IMR-90 (cell line): ENCODE measurements at regions not wholly inside any gene's neighbourhood (a gene's known extent, or its start where the extent isn't known, plus 50 kb on each side); places are given as distances from the start of the nearest gene placed in this dataset.

Experiments used
- ATAC-seq: fragments of 200-7000 bp; cut with Tn5 transposase; 2 replicates; pipeline ENCODE4 v1.9.1; 2020; ENCODE audit warnings: low read depth, mild to moderate bottlenecking, moderate library complexity
- BruUV-seq: library from RNA; stranded (reverse); fragments of 400-500 nt; replicated peaks from 2 replicates; lab custom pipeline; 2021; lab: Mats Ljungman, UMichigan
- CTCF ChIA-PET: fragments of 300-600 bp; formaldehyde crosslinking; extraction: SDS; loops from one replicate; lab custom pipeline; 2021; ENCODE audit warnings: antibody characterized with exemption; lab: Yijun Ruan, JAX
- POLR2A ChIA-PET: fragments of 300-600 bp; sonication (Branson Sonifier 250); formaldehyde crosslinking; loops from one replicate; lab custom pipeline; 2022; ENCODE audit warnings: antibody characterized with exemption; ENCODE audit not compliant: unreplicated experiment; lab: Charles Lee
- DNase-seq: peaks from one replicate; pipeline ENCODE4 v3.0.0; 2013
- H2AFZ ChIP-seq: replicated peaks from 2 replicates; pipeline ENCODE3; 2013; ENCODE audit warnings: low read length, mild to moderate bottlenecking; ENCODE audit not compliant: poor library complexity
- H2AK5ac ChIP-seq: 2 replicates; pipeline ENCODE4 v1.6.1; 2013; ENCODE audit warnings: low read depth, low read length, inconsistent platforms
- H2AK9ac ChIP-seq: replicated peaks from 2 replicates; pipeline ENCODE3; 2013; ENCODE audit warnings: mild to moderate bottlenecking, low read depth, low read length, moderate library complexity; ENCODE audit not compliant: poor library complexity
- H2BK120ac ChIP-seq: 2 replicates; pipeline ENCODE4 v1.6.1; 2013; ENCODE audit warnings: low read depth, low read length, inconsistent platforms
- H2BK15ac ChIP-seq: 3 replicates; pipeline ENCODE4 v1.6.1; 2013; ENCODE audit warnings: low read depth, low read length, inconsistent platforms
- H2BK20ac ChIP-seq: 2 replicates; pipeline ENCODE4 v1.6.1; 2013; ENCODE audit warnings: low read depth, mild to moderate bottlenecking, inconsistent platforms, low read length, moderate library complexity
- H2BK5ac ChIP-seq: 2 replicates; pipeline ENCODE4 v1.6.1; 2013; ENCODE audit warnings: mild to moderate bottlenecking, low read depth, low read length, inconsistent platforms; ENCODE audit not compliant: poor library complexity, severe bottlenecking
- H3K14ac ChIP-seq: replicated peaks from 2 replicates; pipeline ENCODE4 v1.6.1; 2013; ENCODE audit warnings: low read depth, low read length, inconsistent platforms
- H3K18ac ChIP-seq: 2 replicates; pipeline ENCODE4 v1.6.1; 2013; ENCODE audit warnings: low read depth, low read length, control low read depth
- H3K23ac ChIP-seq: 2 replicates; pipeline ENCODE4 v1.6.1; 2013; ENCODE audit warnings: low read depth, low read length, inconsistent platforms
- H3K27ac ChIP-seq: 2 replicates; pipeline ENCODE4 v1.5.1; 2013; ENCODE audit warnings: mild to moderate bottlenecking, control low read depth, low read length; ENCODE audit not compliant: insufficient read depth
- H3K27me3 ChIP-seq: 2 replicates; pipeline ENCODE4 v1.6.1; 2013; ENCODE audit warnings: low read length; ENCODE audit not compliant: control insufficient read depth, insufficient read depth
- H3K36me3 ChIP-seq: 2 replicates; pipeline ENCODE4 v1.6.1; 2013; ENCODE audit warnings: low read length, mixed read lengths; ENCODE audit not compliant: control insufficient read depth, insufficient read depth
- H3K4ac ChIP-seq: 2 replicates; pipeline ENCODE4 v1.6.1; 2013; ENCODE audit warnings: low read depth, low read length, inconsistent platforms
- H3K4me1 ChIP-seq: 2 replicates; pipeline ENCODE4 v1.6.1; 2013; ENCODE audit warnings: low read length, mixed read lengths; ENCODE audit not compliant: control insufficient read depth, insufficient read depth
- H3K4me2 ChIP-seq: 2 replicates; pipeline ENCODE4 v1.6.1; 2013; ENCODE audit warnings: low read depth, mild to moderate bottlenecking, control low read depth, low read length, moderate library complexity
- H3K4me3 ChIP-seq: 2 replicates; pipeline ENCODE4 v1.5.1; 2013; ENCODE audit warnings: low read depth, mild to moderate bottlenecking, control low read depth, low read length, moderate library complexity; ENCODE audit not compliant: insufficient read depth
- H3K56ac ChIP-seq: 2 replicates; pipeline ENCODE4 v1.6.1; 2013; ENCODE audit warnings: low read length, inconsistent platforms; ENCODE audit not compliant: insufficient read depth; ENCODE audit errors: extremely low read depth
- H3K79me1 ChIP-seq, 2 experiments: 2 replicates each; pipeline ENCODE4 v1.6.1; 2013; ENCODE audit warnings: low read length in 2 of 2, inconsistent platforms in 1 of 2, low read depth in 1 of 2
- H3K9ac ChIP-seq: 2 replicates; pipeline ENCODE4 v1.6.1; 2013; ENCODE audit warnings: low read depth, low read length, control low read depth
- H3K9me1 ChIP-seq: 2 replicates; pipeline ENCODE4 v1.6.1; 2013; ENCODE audit warnings: low read length, inconsistent platforms; ENCODE audit not compliant: insufficient read depth
- H3K9me3 ChIP-seq: 2 replicates; pipeline ENCODE4 v1.6.1; 2013; ENCODE audit warnings: low read length; ENCODE audit not compliant: control insufficient read depth, insufficient read depth
- H4K20me1 ChIP-seq: 2 replicates; pipeline ENCODE4 v1.6.1; 2013; ENCODE audit warnings: low read length, inconsistent platforms; ENCODE audit not compliant: insufficient read depth
- H4K5ac ChIP-seq: 2 replicates; pipeline ENCODE4 v1.6.1; 2013; ENCODE audit warnings: mild to moderate bottlenecking, low read depth, low read length, control low read depth
- H4K8ac ChIP-seq, 2 experiments: 2 replicates each; pipeline ENCODE4 v1.6.1; 2013; ENCODE audit warnings: low read depth in 2 of 2, low read length in 2 of 2, control low read depth in 1 of 2, inconsistent platforms in 1 of 2
- H4K91ac ChIP-seq: 2 replicates; pipeline ENCODE4 v1.6.1; 2013; ENCODE audit warnings: low read depth, low read length, inconsistent platforms; ENCODE audit not compliant: insufficient read depth
- BHLHE40 ChIP-seq: fragments of 150-350 bp; IDR thresholded peaks from 2 replicates; pipeline ENCODE4 v1.6.1; 2016; ENCODE audit warnings: mild to moderate bottlenecking, low read depth, low read length
- CEBPB ChIP-seq: IDR thresholded peaks from 2 replicates; pipeline ENCODE4 v1.6.1; 2012; ENCODE audit warnings: low read depth, low read length, improper control_type of control experiment
- CHD1 ChIP-seq: IDR thresholded peaks from 2 replicates; pipeline ENCODE4 v1.6.1; 2012; ENCODE audit warnings: low read depth, low read length, improper control_type of control experiment
- FOS ChIP-seq: fragments of 150-350 bp; IDR thresholded peaks from 2 replicates; pipeline ENCODE4 v1.6.1; 2016; ENCODE audit warnings: low read depth, low read length
- MAFK ChIP-seq: IDR thresholded peaks from 2 replicates; pipeline ENCODE4 v1.6.1; 2012; ENCODE audit warnings: low read depth, low read length, improper control_type of control experiment
- MXI1 ChIP-seq: IDR thresholded peaks from 2 replicates; pipeline ENCODE4 v1.6.1; 2012; ENCODE audit warnings: low read depth, mild to moderate bottlenecking, low read length, moderate library complexity, borderline replicate concordance
- NFE2L2 ChIP-seq: fragments of 150-350 bp; IDR thresholded peaks from 2 replicates; pipeline ENCODE4 v1.6.1; 2016; ENCODE audit warnings: low read depth, mild to moderate bottlenecking, low read length
- POLR2A ChIP-seq: IDR thresholded peaks from 2 replicates; pipeline ENCODE4 v1.6.1; 2012; ENCODE audit warnings: mild to moderate bottlenecking, low read depth, low read length
- RAD21 ChIP-seq: IDR thresholded peaks from 2 replicates; pipeline ENCODE4 v1.6.1; 2012; ENCODE audit warnings: low read length, improper control_type of control experiment
- RCOR1 ChIP-seq: IDR thresholded peaks from 2 replicates; pipeline ENCODE4 v1.6.1; 2012; ENCODE audit warnings: mild to moderate bottlenecking, low read length, improper control_type of control experiment; ENCODE audit not compliant: insufficient replicate concordance
- RFX5 ChIP-seq: IDR thresholded peaks from 2 replicates; pipeline ENCODE4 v1.8.0; 2012; ENCODE audit warnings: low read depth, mild to moderate bottlenecking, low read length, moderate library complexity
- WGBS, 2 experiments: methylation state at CpG; one replicate each; pipeline versions ENCODE4 v1.1.5 to v1.1.7; 2013; ENCODE audit warnings: missing lambda C conversion rate in 2 of 2; ENCODE audit not compliant: insufficient read length in 1 of 2; ENCODE audit errors: extremely low coverage in 2 of 2; 5-methylcytosine and 5-hydroxymethylcytosine counted together
- dilution Hi-C: fragments of 300-500 bp; cut with HindIII; formaldehyde crosslinking; loops from one replicate; pipeline ENCODE4 v1.14.3; 2018; ENCODE audit warnings: low sequenced_read_pairs; ENCODE audit not compliant: unreplicated experiment
- in situ Hi-C: fragments of 300-500 bp; cut with MboI; formaldehyde crosslinking; loops from 3 replicates; pipeline ENCODE4 v1.14.3; 2019; ENCODE audit warnings: low sequenced_read_pairs, inconsistent platforms, mixed read lengths
- intact Hi-C: fragments of 100-400 bp; cut with micrococcal nuclease; formaldehyde crosslinking; loops from 2 replicates; pipeline ENCODE4 v1.10.0; 2022

DNA sequence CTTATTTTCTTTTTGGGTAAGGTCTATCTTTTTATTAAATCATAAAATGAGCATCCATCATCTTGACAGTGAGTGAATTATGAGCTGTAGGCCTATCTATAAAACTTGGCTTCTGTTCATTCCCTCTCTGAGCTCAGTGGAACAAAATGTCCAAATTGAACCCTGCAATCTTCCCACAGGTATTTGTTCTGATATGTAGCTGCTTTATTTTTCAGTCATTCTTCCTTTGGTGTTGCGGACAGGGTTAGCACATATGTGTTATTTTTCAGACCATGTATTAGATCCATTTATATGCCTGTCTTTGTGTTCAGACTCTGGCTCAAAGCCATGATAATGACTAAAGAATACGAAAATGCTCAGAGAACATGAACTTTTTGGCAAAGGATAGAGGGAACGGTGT is 201.6 kb upstream of the KIAA1217 start:
- no peak overlapping the region for H3K23ac ChIP-seq
- no peak overlapping the region for H3K56ac ChIP-seq
- no peak overlapping the region for H2BK20ac ChIP-seq
- H3K27me3 ChIP-seq, result no peaks in the 10 kb centered on the region
- H3K27ac ChIP-seq, result no peak overlapping the region
- no peak overlapping the region for H3K9ac ChIP-seq
- no peaks in the 10 kb centered on the region for H3K9me1 ChIP-seq
- H4K8ac ChIP-seq, result no peak overlapping the region
- ChIA-PET POLR2A (no interaction called here), CTCF (no interaction called here)
- H3K4me1 ChIP-seq, result no peaks in the 10 kb centered on the region
- in situ Hi-C loops (no loop called here), dilution Hi-C loops (no loop called here), intact Hi-C loops (no loop called here)
- no peak overlapping the region for H2BK5ac ChIP-seq
- H3K4me2 ChIP-seq, result no peak overlapping the region
- no peak for ATAC-seq
- H3K36me3 ChIP-seq, result no peaks in the 10 kb centered on the region
- no TSS peak for BruUV-seq
- no peak overlapping the region for H2BK120ac ChIP-seq
- H2AFZ ChIP-seq, result no peak overlapping the region
- no peak overlapping the region for H3K4me3 ChIP-seq
- H2BK15ac ChIP-seq, result no peak overlapping the region
- H2AK5ac ChIP-seq, result no peak overlapping the region
- H3K79me1 ChIP-seq, result no peaks in the 10 kb centered on the region
- H2AK9ac ChIP-seq, result no peak overlapping the region
- no peak for TF ChIP-seq RFX5
- no peak for TF ChIP-seq POLR2A
- no peak for TF ChIP-seq RCOR1
- TF ChIP-seq RAD21, result no peak
- TF ChIP-seq FOS, result no peak
- no peak for TF ChIP-seq CEBPB
- TF ChIP-seq BHLHE40, result no peak
- TF ChIP-seq MAFK, result no peak
- no peak for TF ChIP-seq NFE2L2
- no peak for TF ChIP-seq CHD1
- TF ChIP-seq MXI1, result no peak
- H4K5ac ChIP-seq, result no peak overlapping the region
- DNase-seq, result no peak
- WGBS, 2 experiments, result no CpG with 5 or more reads among the region's 3 CpGs
- 0 out of 2 replicates have a peak, but pooled peaks cover 2% of the 10 kb centered on the region for H3K9me3 ChIP-seq
- no peak overlapping the region for H3K14ac ChIP-seq
- no peak overlapping the region for H3K18ac ChIP-seq
- H3K4ac ChIP-seq, result no peak overlapping the region
- no peak overlapping the region for H4K91ac ChIP-seq
- no peaks in the 10 kb centered on the region for H4K20me1 ChIP-seq
